Common myeloid progenitor, CD34-positive (primary cell): ENCODE measurements at regions not wholly inside any gene's neighbourhood (a gene's known extent, or its start where the extent isn't known, plus 50 kb on each side); places are given as distances from the start of the nearest gene placed in this dataset.
A peak's percentile ranks its signal among the peaks of the same experiment; 100 is the strongest.

Source experiments
- CTCF ChIA-PET: fragments of 350-600 bp; sonication (Branson Sonifier 250); formaldehyde crosslinking; loops from one replicate; lab custom pipeline; 2021; ENCODE audit warnings: antibody characterized with exemption; lab: Charles Lee
- POLR2A ChIA-PET: fragments of 350-600 bp; sonication (Branson Sonifier 250); formaldehyde crosslinking; loops from one replicate; lab custom pipeline; 2021; ENCODE audit warnings: antibody characterized with exemption; lab: Charles Lee
- DNase-seq, 3 donors: peaks; one replicate each; pipeline versions ENCODE4 v3.0.0 to v3.0.0-alpha.2; 2013
- H3K27ac ChIP-seq, 2 experiments: 1 replicate in 1 of 2; 2 replicates in 1 of 2; pipeline ENCODE4 v1.7.0; 2013; ENCODE audit warnings: inconsistent platforms in 2 of 2, low read length in 2 of 2, mild to moderate bottlenecking in 2 of 2, low read depth in 1 of 2, moderate library complexity in 1 of 2; ENCODE audit not compliant: severe bottlenecking in 2 of 2, insufficient read depth in 1 of 2, poor library complexity in 1 of 2
- H3K27me3 ChIP-seq, 5 experiments: replicated peaks in 2 of 5; 1 replicate in 3 of 5; 2 replicates in 2 of 5; pipeline versions ENCODE4 v1.6.1 to v1.7.0; 2013; ENCODE audit warnings: low read length in 4 of 5, mild to moderate bottlenecking in 2 of 5, moderate library complexity in 2 of 5, inconsistent platforms in 1 of 5; ENCODE audit not compliant: insufficient read depth in 5 of 5, control insufficient read depth in 4 of 5
- H3K36me3 ChIP-seq, 4 experiments: 1 replicate in 2 of 4; 2 replicates in 2 of 4; pipeline versions ENCODE4 v1.6.1 to v1.7.0; 2013; ENCODE audit warnings: low read length in 3 of 4, control low read depth in 1 of 4, mild to moderate bottlenecking in 1 of 4; ENCODE audit not compliant: control insufficient read depth in 4 of 4, insufficient read depth in 4 of 4
- H3K4me1 ChIP-seq, 4 experiments: 1 replicate in 3 of 4; 2 replicates in 1 of 4; pipeline versions ENCODE4 v1.6.1 to v1.7.1; 2013; ENCODE audit warnings: low read length in 3 of 4, mild to moderate bottlenecking in 3 of 4, control low read depth in 1 of 4, inconsistent platforms in 1 of 4, moderate library complexity in 1 of 4; ENCODE audit not compliant: control insufficient read depth in 4 of 4, insufficient read depth in 4 of 4; ENCODE audit errors: control extremely low read depth in 1 of 4
- H3K4me3 ChIP-seq, 7 experiments: 1 replicate in 4 of 7; 2 replicates in 3 of 7; pipeline versions ENCODE4 v1.5.1 to v1.7.0; 2013; ENCODE audit warnings: mild to moderate bottlenecking in 7 of 7, low read length in 6 of 7, moderate library complexity in 6 of 7, inconsistent platforms in 2 of 7, low read depth in 2 of 7, control low read depth in 1 of 7; ENCODE audit not compliant: insufficient read depth in 4 of 7, control insufficient read depth in 1 of 7; ENCODE audit errors: extremely low read depth in 1 of 7
- H3K9me3 ChIP-seq, 5 experiments: 1 replicate in 4 of 5; 2 replicates in 1 of 5; pipeline versions ENCODE4 v1.6.1 to v1.7.1; 2013; ENCODE audit warnings: low read length in 4 of 5, mild to moderate bottlenecking in 2 of 5, inconsistent platforms in 1 of 5, low read depth in 1 of 5, moderate library complexity in 1 of 5; ENCODE audit not compliant: control insufficient read depth in 4 of 5, insufficient read depth in 2 of 5; ENCODE audit errors: control extremely low read depth in 1 of 5
- WGBS: methylation state at CpG from one replicate; pipeline ENCODE4 v1.1.5; 2013; ENCODE audit not compliant: insufficient coverage; 5-methylcytosine and 5-hydroxymethylcytosine counted together

DNA sequence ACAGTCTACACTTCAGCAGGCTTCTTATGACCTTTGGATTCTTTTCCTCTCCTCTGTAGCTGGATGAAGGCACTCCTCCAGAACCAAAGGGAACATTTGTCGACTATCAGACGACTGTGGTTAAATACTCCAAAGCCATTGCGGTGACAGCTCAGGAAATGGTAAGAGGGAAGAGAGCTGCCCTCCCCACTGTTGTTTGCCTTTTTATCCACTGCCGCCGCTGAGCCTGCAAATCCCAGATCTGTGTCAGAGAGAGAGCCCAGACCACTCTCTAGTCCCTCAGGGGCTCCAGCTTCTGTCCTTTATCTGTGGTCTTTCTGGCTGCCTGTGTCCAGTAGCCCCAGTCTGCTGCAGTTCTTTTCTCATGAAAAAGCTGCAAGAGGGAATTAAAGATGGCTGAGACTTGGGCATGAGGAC, 261.5 kb upstream of the TPM1 start:
- Histone ChIP-seq H3K27ac (no peak overlapping the region), H3K4me3 (no peak overlapping the region), H3K36me3 (no peaks in the 10 kb centered on the region), H3K9me3 (no peaks in the 10 kb centered on the region), H3K27me3 (peaks cover 0 to 4% (median 0%) of the 10 kb centered on the region in 5 experiments), H3K4me1 (peaks cover 0 to 7% (median 6%) of the 10 kb centered on the region in 4 experiments)
- WGBS, result 0% methylated on average over 4 of the region's 5 CpGs
- CTCF ChIA-PET, result no interaction called here
- peak in 2 of 3 donors; percentile 5 to 15 for DNase-seq
- POLR2A ChIA-PET, result no interaction called here

DNA sequence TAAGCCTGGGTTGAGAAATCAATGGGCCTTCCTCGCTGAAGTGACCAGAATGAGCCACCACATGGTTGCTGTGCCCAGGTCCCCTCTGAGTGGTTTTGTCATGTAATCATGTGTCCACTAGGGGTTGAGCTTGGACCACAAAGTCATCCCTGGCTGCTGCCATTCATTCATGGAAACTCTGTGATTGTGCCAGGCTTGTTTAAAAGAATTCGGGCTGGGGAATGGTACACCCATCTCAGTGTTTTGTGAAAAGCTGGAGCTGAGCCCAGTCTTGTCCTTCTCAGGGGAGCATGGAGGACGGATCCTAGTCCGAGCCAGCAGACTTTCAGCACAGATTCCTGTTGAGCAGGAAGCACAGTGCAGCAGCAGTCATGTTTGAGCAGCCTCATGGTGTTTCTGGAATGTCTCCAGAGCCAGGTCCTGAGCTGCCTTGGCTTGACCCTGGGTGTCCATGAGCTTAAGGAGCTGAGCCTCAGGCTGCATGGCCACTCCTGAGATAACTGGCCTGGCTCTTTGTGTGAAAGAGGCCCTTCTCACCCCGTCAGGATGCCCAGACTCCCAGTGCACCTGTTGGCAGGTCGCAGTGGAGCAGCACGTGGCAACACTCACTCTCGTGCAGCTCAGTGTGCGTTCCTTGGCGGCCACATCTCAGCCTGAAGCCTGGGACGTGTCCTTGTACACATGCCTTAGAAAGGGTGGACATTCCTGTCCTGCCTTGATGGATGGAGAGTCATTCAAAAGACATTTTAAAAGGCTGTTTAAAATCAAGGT, 260.3 kb upstream of the TPM1 start:
- no peaks in the 10 kb centered on the region for H3K9me3 ChIP-seq
- peak; percentile 28 to 64 (median 61) for DNase-seq
- peaks cover 0 to 4% (median 0%) of the 10 kb centered on the region in 5 experiments for H3K27me3 ChIP-seq
- H3K27ac ChIP-seq, result no peak overlapping the region
- H3K4me3 ChIP-seq, result no peak overlapping the region
- CTCF ChIA-PET, result interaction anchor here (0.6 to 1.6 kb wide), 6 partner anchors 9 to 313 kb away, joined by 3 to 5 read pairs (median 3); no protein-coding TSS in a partner anchor
- no peaks in the 10 kb centered on the region for H3K36me3 ChIP-seq
- peaks cover 0 to 7% (median 6%) of the 10 kb centered on the region in 4 experiments for H3K4me1 ChIP-seq
- WGBS, result 89% methylated on average over 11 of the region's 11 CpGs
- POLR2A ChIA-PET, result no interaction called here

DNA sequence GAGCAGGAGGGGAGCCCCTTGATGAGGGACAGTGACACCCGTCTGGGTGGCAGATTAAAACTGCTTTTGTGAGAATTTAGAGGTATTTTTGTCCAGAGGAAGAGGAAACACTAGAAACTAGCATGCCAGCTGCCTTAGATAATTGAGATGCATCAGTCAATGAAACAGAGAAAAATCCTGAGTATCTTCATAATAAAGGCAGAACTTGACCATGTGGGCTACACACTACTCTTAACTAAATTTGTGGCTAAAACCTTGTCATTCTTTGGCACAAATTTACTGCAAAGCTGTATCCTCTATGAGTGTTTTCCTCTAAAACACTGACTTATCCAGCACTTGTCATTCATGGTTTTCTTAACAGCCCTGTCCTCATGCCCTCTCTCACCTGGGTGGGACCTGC, 259.7 kb upstream of the TPM1 start:
- no peak overlapping the region for H3K4me3 ChIP-seq
- peaks cover 0 to 7% (median 6%) of the 10 kb centered on the region in 4 experiments for H3K4me1 ChIP-seq
- H3K9me3 ChIP-seq, result no peaks in the 10 kb centered on the region
- ChIA-PET CTCF (interaction anchor here (0.6 to 1.6 kb wide), 5 partner anchors 8 to 312 kb away, joined by 3 to 5 read pairs (median 3); no protein-coding TSS in a partner anchor), POLR2A (no interaction called here)
- no peak overlapping the region for H3K27ac ChIP-seq
- no peak for DNase-seq
- WGBS, result 90% methylated on average over 1 of the region's 1 CpG
- peaks cover 0 to 4% (median 0%) of the 10 kb centered on the region in 5 experiments for H3K27me3 ChIP-seq
- H3K36me3 ChIP-seq, result no peaks in the 10 kb centered on the region

DNA sequence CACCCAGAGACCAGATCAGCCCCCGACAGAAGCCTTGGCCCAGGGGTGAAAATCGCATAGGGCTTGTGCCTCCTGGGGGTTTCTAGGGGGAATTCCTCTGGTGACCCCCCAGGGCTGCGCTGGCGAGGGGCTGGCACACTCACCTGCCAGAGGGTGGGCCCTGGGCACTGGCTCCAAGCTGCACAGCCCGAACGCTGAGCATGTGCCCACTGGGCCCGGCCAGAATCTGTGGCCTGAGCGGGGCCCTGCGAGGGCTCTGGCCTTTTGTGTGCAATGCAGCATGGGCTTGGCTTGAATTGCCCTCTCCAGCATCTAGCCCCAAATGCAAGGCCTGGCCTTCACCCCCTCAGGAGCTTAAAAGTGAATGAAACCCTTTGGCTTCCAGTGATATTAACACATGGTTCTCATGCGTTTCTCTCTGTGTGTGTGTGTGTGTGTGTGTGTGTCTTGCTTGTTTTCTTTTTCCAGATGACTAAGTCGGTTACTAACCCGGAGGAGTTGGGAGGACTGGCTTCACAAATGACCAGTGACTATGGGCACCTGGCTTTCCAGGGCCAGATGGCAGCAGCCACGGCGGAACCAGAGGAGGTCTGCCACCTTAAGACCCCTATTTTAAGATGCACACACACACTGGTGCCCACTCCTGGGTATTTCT, 259.1 kb upstream of the TPM1 start:
- Histone ChIP-seq H3K9me3 (no peaks in the 10 kb centered on the region), H3K4me3 (no peak overlapping the region), H3K4me1 (peaks cover 0 to 7% (median 6%) of the 10 kb centered on the region in 4 experiments), H3K27me3 (peaks cover 0 to 2% (median 0%) of the 10 kb centered on the region in 5 experiments), H3K36me3 (no peaks in the 10 kb centered on the region), H3K27ac (no peak overlapping the region)
- DNase-seq, result no peak
- ChIA-PET CTCF (interaction anchor here (1.1 to 1.5 kb wide), 2 partner anchors 16 to 264 kb away, joined by 3 read pairs; no protein-coding TSS in a partner anchor), POLR2A (no interaction called here)
- 97% methylated on average over 12 of the region's 14 CpGs for WGBS

DNA sequence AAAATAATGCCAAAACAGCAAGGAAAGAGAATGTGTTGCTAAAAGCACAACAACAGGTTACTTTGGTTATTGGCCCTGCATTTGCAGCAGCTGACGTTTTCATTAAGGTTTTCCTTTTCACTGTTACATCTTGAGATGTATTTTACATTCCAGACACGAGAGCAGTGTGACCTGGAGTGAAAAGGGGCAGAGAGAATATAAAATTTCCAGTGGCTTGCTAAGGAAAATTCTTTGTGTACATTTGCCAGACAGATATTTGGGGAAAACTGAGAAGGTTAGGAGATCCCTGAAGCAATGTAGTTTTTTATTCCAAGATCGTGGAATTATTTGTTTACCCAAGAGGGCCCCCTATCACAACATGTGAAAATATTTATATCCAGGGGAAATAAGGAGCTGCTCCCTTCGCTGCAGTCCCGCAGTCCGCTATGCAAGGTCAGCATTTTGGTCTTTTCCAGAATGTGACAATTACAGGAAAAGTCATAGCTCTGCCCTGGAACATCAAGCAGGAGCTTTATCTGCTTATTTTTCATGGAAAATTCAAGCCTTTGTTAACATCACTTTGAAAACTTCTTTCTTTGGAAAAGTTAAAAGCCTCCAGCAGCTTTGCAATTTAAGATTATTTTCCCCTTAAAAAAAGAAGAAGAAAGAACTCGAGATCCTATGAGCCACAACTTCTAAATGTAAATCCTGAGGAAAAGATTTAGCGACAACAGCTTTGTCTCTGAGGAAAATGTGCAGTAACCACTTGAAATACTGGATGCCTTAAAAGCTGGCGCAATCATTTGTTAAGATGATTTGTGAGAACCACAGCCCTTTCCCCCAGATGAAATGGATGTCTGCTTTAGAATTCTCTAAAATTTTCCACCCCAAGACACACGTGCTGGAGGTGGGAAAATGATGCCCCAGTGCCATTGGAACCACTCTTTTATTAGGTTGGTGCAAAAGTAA, 256.4 kb upstream of the TPM1 start:
- POLR2A ChIA-PET, result no interaction called here
- Histone ChIP-seq H3K9me3 (no peaks in the 10 kb centered on the region), H3K36me3 (no peaks in the 10 kb centered on the region), H3K27ac (no peak overlapping the region), H3K4me1 (peaks cover 0 to 3% (median 2%) of the 10 kb centered on the region in 4 experiments), H3K27me3 (no peaks in the 10 kb centered on the region), H3K4me3 (no peak overlapping the region)
- CTCF ChIA-PET, result interaction anchor here (0.6 kb wide), 1 partner anchor 276 kb away, joined by 3 read pairs; no protein-coding TSS in a partner anchor
- no peak for DNase-seq
- WGBS, result 83% methylated on average over 6 of the region's 10 CpGs

DNA sequence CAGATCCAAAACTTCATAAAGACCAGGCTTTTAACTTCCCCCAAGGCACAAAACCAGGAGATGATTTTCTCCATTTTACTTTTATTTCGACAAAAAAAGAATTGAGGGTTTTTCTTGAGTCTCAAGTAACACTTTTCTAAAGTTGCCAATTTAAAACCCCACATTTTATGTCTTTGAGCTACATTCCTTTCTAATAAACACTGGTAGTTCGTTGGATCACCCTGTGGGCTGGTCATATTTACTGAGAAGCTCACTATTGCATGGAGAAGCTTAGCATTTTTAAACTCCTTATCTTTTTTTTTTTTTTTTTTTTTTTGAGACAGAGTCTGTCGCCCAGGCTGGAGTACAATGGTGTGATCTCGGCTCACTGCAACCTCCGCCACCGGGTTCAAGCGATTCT, 255.1 kb upstream of the TPM1 start:
- Histone ChIP-seq H3K27ac (no peak overlapping the region), H3K36me3 (no peaks in the 10 kb centered on the region), H3K4me3 (no peak overlapping the region), H3K4me1 (peaks cover 0 to 5% (median 2%) of the 10 kb centered on the region in 4 experiments), H3K9me3 (no peaks in the 10 kb centered on the region), H3K27me3 (no peaks in the 10 kb centered on the region)
- DNase-seq, result no peak
- ChIA-PET POLR2A (no interaction called here), CTCF (no interaction called here)
- whole genome bisulfite sequencing, result 100% methylated on average over 1 of the region's 7 CpGs
